Gastrocnemius medialis (tissue), 4 donors: ENCODE measurements at regions not wholly inside any gene's neighbourhood (a gene's known extent, or its start where the extent isn't known, plus 50 kb on each side); places are given as distances from the start of the nearest gene placed in this dataset.

Experiments used
- ATAC-seq, 2 donors: fragments of 150-250 bp; one replicate each; pipeline ENCODE4 v1.9.1; 2016
- DNase-seq, 2 donors: peaks; one replicate each; pipeline ENCODE4 v3.0.0-alpha.2; 2019
- H3K27ac ChIP-seq, 4 donors: fragments of 200-600 bp; sonication (generic); 1 replicate in 1 of 4; 2 replicates in 3 of 4; pipeline ENCODE4 v1.5.1; 2016 to 2018; ENCODE audit warnings: mild to moderate bottlenecking in 2 of 4, moderate library complexity in 1 of 4
- H3K27me3 ChIP-seq, 3 donors: fragments of 200-600 bp; sonication (generic) in 2 of 3; 1 replicate in 1 of 3; 2 replicates in 2 of 3; pipeline versions ENCODE4 v1.5.1 to v1.6.0; 2016 to 2019; ENCODE audit warnings: mild to moderate bottlenecking in 1 of 3, moderate library complexity in 1 of 3
- H3K36me3 ChIP-seq, 2 donors: fragments of 200-600 bp; sonication (generic) in 1 of 2; one replicate each; pipeline ENCODE4 v1.5.1; 2017 to 2018
- H3K4me1 ChIP-seq, 2 donors: fragments of 200-600 bp; sonication (generic) in 1 of 2; one replicate each; pipeline ENCODE4 v1.5.1; 2016 to 2017; ENCODE audit warnings: mild to moderate bottlenecking in 2 of 2
- H3K4me3 ChIP-seq, 4 donors: fragments of 200-600 bp; sonication (generic) in 3 of 4; 1 replicate in 1 of 4; 2 replicates in 3 of 4; pipeline ENCODE4 v1.5.1; 2016 to 2019; ENCODE audit warnings: mild to moderate bottlenecking in 2 of 4
- H3K9me3 ChIP-seq, 3 donors: fragments of 200-600 bp; sonication (generic) in 2 of 3; 1 replicate in 1 of 3; 2 replicates in 2 of 3; pipeline ENCODE4 v1.5.1; 2016 to 2019
- CTCF ChIP-seq, 5 experiments: fragments of 450-650 bp in 3 of 5; fragments of 200-600 bp in 2 of 5; sonication (generic) in 2 of 5; IDR thresholded peaks in 4 of 5; conservative IDR thresholded peaks in 1 of 5; 1 replicate in 4 of 5; 2 replicates in 1 of 5; pipeline ENCODE4 v1.5.1; 2016 to 2019; ENCODE audit warnings: antibody characterized with exemption in 5 of 5, mild to moderate bottlenecking in 3 of 5, moderate library complexity in 3 of 5
- POLR2A ChIP-seq, 2 donors: fragments of 450-650 bp; IDR thresholded peaks; one replicate each; pipeline ENCODE4 v1.6.1; 2017; ENCODE audit warnings: antibody characterized with exemption in 2 of 2, mild to moderate bottlenecking in 2 of 2, moderate library complexity in 2 of 2
- in situ Hi-C, 4 donors: fragments of 200-750 bp; cut with MboI; loops; one replicate each; pipeline versions ENCODE4 v1.15.0 to v1.8.0; 2017; ENCODE audit warnings: low sequenced_read_pairs in 4 of 4
- intact Hi-C: fragments of 100-400 bp; cut with DNase I; formaldehyde crosslinking; loops from one replicate; pipeline ENCODE4 v1.15.1; 2023; ENCODE audit warnings: low total_unique reads

GRCh38 chr5:96220610-96221390, 212.2 kb downstream of the PCSK1 start:
- Histone ChIP-seq H3K4me1 (no peaks in the 10 kb centered on the region), H3K27ac (no peak overlapping the region)

GRCh38 chr5:96219580-96220281, 213.3 kb downstream of the PCSK1 start:
- no peak overlapping the region for H3K27ac ChIP-seq

More at GRCh38 chr5:96220610-96221390, 212.2 kb downstream of the PCSK1 start:
- DNase-seq (no peak), ATAC-seq (no peak)
- intact Hi-C loops: no loop called here
- in situ Hi-C loops: no loop called here
- Histone ChIP-seq H3K27me3 (no peaks in the 10 kb centered on the region), H3K36me3 (no peaks in the 10 kb centered on the region), H3K9me3 (no peaks in the 10 kb centered on the region), H3K4me3 (no peak overlapping the region)
- no peak for TF ChIP-seq CTCF (IDR thresholded peaks at IDR 0.05 in 4 of 5, conservative IDR thresholded peaks at IDR 0.05 in 1 of 5)

GRCh38 chr5:96218653-96219052, 214.4 kb downstream of the PCSK1 start:
- no peaks in the 10 kb centered on the region for H3K4me1 ChIP-seq
- intact Hi-C loops: no loop called here
- DNase-seq: no peak
- TF ChIP-seq CTCF (IDR thresholded peaks at IDR 0.05 in 4 of 5, conservative IDR thresholded peaks at IDR 0.05 in 1 of 5): no peak
- TF ChIP-seq POLR2A (IDR thresholded peaks at IDR 0.05): no peak
- H3K9me3 ChIP-seq: no peaks in the 10 kb centered on the region
- H3K36me3 ChIP-seq: no peaks in the 10 kb centered on the region
- H3K27me3 ChIP-seq: no peaks in the 10 kb centered on the region
- no peak for ATAC-seq
- H3K27ac ChIP-seq: no peak overlapping the region
- no peak overlapping the region for H3K4me3 ChIP-seq
- in situ Hi-C loops: no loop called here

More at GRCh38 chr5:96219580-96220281, 213.3 kb downstream of the PCSK1 start:
- Histone ChIP-seq H3K9me3 (no peaks in the 10 kb centered on the region), H3K27me3 (no peaks in the 10 kb centered on the region), H3K4me1 (no peaks in the 10 kb centered on the region), H3K4me3 (no peak overlapping the region), H3K36me3 (no peaks in the 10 kb centered on the region)
- TF ChIP-seq CTCF (IDR thresholded peaks at IDR 0.05 in 4 of 5, conservative IDR thresholded peaks at IDR 0.05 in 1 of 5): no peak
- TF ChIP-seq POLR2A (IDR thresholded peaks at IDR 0.05): no peak
- in situ Hi-C loops (no loop called here), intact Hi-C loops (no loop called here)
- DNase-seq: no peak
- ATAC-seq: no peak

GRCh38 chr5:96214442-96215197, 218.4 kb downstream of the PCSK1 start:
- no peak for ATAC-seq
- Histone ChIP-seq H3K27me3 (no peaks in the 10 kb centered on the region), H3K27ac (no peak overlapping the region), H3K36me3 (no peaks in the 10 kb centered on the region), H3K4me1 (no peaks in the 10 kb centered on the region), H3K9me3 (no peaks in the 10 kb centered on the region), H3K4me3 (no peak overlapping the region)
- TF ChIP-seq POLR2A (IDR thresholded peaks at IDR 0.05): no peak
- TF ChIP-seq CTCF (IDR thresholded peaks at IDR 0.05 in 4 of 5, conservative IDR thresholded peaks at IDR 0.05 in 1 of 5): no peak
- in situ Hi-C loops: no loop called here
- no peak for DNase-seq
- intact Hi-C loops: no loop called here
